Psoas muscle (tissue), 7 donors: ENCODE measurements at regions not wholly inside any gene's neighbourhood (a gene's known extent, or its start where the extent isn't known, plus 50 kb on each side); places are given as distances from the start of the nearest gene placed in this dataset.
"Not testable (repeated sequence)": the region's sequence is repeated elsewhere in the genome, so short reads cannot be mapped to it uniquely, and the experiment has no call there.

Experiments used
- ATAC-seq, 4 donors: fragments of 200-7000 bp; cut with Tn5 transposase; one replicate each; pipeline ENCODE4 v1.9.1; 2020; ENCODE audit warnings: moderate library complexity in 3 of 4, mild to moderate bottlenecking in 2 of 4
- DNase-seq, 2 donors: peaks; one replicate each; pipeline ENCODE4 v3.0.0-alpha.2; 2020
- H3K27ac ChIP-seq: fragments of 200-600 bp; one replicate; pipeline ENCODE4 v1.8.0; 2022
- H3K27me3 ChIP-seq, 3 donors: fragments of 200-600 bp in 1 of 3; one replicate each; pipeline versions ENCODE4 v1.6.1 to v1.8.0; 2013 to 2022; ENCODE audit warnings: low read length in 2 of 3, mild to moderate bottlenecking in 2 of 3, moderate library complexity in 1 of 3; ENCODE audit not compliant: insufficient read depth in 3 of 3
- H3K36me3 ChIP-seq, 2 donors: fragments of 200-600 bp in 1 of 2; one replicate each; pipeline versions ENCODE4 v1.6.1 to v1.8.0; 2013 to 2022; ENCODE audit warnings: low read depth in 1 of 2, mild to moderate bottlenecking in 1 of 2, moderate library complexity in 1 of 2; ENCODE audit not compliant: insufficient read depth in 1 of 2
- H3K4me1 ChIP-seq: fragments of 200-600 bp; one replicate; pipeline ENCODE4 v1.8.0; 2022
- H3K4me3 ChIP-seq: fragments of 200-600 bp; one replicate; pipeline ENCODE4 v1.8.0; 2022; ENCODE audit warnings: mild to moderate bottlenecking
- H3K9me3 ChIP-seq: fragments of 200-600 bp; one replicate; pipeline ENCODE4 v1.8.0; 2022
- CTCF ChIP-seq: fragments of 200-600 bp; IDR thresholded peaks from one replicate; pipeline ENCODE4 v1.8.0; 2022; ENCODE audit warnings: antibody characterized with exemption
- WGBS, 3 donors: extraction: QIAGEN DNeasy Blood & Tissue Kit; methylation state at CpG; one replicate each; pipeline versions ENCODE4 v1.1.6 to v1.1.7; 2013; 5-methylcytosine and 5-hydroxymethylcytosine counted together
- intact Hi-C, 2 donors: fragments of 100-400 bp; cut with DNase I; formaldehyde crosslinking; loops; one replicate each; pipeline versions ENCODE4 v1.11.0 to v1.14.2; 2022
- donor health status: healthy with polysubstance abuse.
- donor health status: DM: no; HTN: no; CAD: no; lungs with moderate emphysema.
- donor health status: Bipolar disorder and iron deficiency.
- donor health status: healthy.
- donor health status: DM: yes; HTN: yes; CAD: no.
- donor health status: DM: no; HTN: no; CAD: no.
- donor health status: DM: yes; HTN: yes; CAD: no.

- H3K9me3 ChIP-seq, result peaks cover 13% of the 10 kb centered on the region
- DNase-seq (no peak), ATAC-seq (no peak)
- no peaks in the 10 kb centered on the region for H3K36me3 ChIP-seq
- H3K27ac ChIP-seq, result no peak overlapping the region
- no peak for TF ChIP-seq CTCF
- intact Hi-C loops, result no loop called here
- H3K4me1 ChIP-seq, result no peaks in the 10 kb centered on the region
- 64 to 75% (median 67%) methylated on average over 6 of the region's 6 CpGs for WGBS, 3 donors
- H3K27me3 ChIP-seq, result no peaks in the 10 kb centered on the region
- no peak overlapping the region for H3K4me3 ChIP-seq
Observed at GRCh38 chr2:39583781-39584180, 81.9 kb upstream of the TMEM178A start.

DNA sequence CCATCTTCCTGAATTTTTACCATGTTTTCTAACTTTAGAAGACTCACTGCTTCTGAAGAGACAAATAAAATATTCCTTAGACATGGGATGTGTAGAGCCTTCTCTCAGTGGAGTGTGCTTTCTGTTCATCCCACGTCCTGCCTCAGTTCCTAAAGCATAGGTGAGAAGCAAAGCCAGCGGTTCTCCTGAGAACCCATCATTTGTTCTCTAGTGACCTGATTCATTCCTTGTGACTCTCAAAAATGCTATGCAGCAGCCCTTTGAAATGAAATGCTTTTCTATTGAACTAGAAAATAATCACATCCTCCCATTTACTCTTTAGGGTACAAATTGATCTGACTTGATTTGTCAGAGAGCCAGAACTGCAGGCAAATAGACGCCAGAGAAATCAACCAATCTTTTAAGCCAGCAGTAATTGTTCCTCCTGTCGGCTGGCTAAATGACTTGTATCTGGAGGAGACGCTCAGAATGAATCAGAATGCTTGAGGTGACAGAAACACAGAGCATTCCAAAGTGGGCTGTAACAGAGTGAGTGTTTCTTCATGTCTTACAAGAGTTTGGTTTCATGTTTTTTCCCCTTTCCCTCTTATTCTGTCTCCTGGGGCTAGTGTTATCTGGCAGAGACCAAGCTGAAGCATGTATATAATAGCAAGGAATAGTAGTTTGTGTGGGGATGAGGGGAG is 81.3 kb upstream of the TMEM178A start:
- Histone ChIP-seq H3K27ac (no peak overlapping the region), H3K4me1 (no peaks in the 10 kb centered on the region), H3K4me3 (no peak overlapping the region), H3K36me3 (no peaks in the 10 kb centered on the region), H3K9me3 (peaks cover 13% of the 10 kb centered on the region), H3K27me3 (no peaks in the 10 kb centered on the region)
- no peak for DNase-seq
- no peak for ATAC-seq
- intact Hi-C loops, result no loop called here
- no peak for TF ChIP-seq CTCF
- 76 to 78% (median 78%) methylated on average over 5 of the region's 5 CpGs for WGBS, 3 donors

DNA sequence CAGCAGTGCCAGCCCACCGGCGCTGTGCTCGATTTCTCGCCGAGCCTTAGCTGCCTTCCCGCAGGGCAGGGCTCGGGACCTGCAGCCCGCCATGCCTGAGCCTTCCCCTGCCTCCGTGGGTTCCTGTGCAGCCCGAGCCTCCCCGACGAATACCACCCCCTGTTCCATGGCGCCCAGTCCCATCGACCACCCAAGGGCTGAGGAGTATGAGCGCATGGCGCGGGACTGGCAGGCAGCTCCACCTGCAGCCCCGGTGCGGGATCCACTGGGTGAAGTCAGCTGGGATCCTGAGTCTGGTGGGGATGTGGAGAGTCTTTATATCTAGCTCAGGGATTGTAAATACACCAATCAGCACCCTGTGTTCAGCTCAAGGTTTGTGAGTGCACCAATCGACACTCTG is 80.2 kb upstream of the TMEM178A start:
- intact Hi-C loops, result not testable (repeated sequence)
- WGBS, 3 donors, result 95 to 98% (median 97%) methylated on average over 14 to 20 of the region's 20 CpGs

DNA sequence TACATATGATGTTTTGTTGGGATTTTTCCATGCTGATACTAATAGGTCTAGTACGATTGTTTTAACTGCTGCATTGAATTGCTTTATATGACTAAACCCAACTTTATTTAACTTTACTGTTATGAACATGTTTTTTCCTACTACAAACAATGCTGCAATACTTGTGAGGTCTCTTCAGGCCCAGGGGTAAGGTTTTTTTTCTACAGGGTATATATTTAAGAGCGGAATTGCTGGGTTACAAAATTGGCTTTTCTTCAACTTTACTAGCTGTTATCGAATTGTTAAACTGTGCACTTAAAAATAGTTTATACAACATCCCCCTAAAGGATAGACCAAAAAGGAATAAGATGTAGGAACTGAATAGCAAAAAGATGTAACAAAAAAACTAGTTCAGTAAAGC is 78.5 kb upstream of the TMEM178A start:
- no peak for TF ChIP-seq CTCF
- 96 to 97% (median 97%) methylated on average over 3 of the region's 3 CpGs for WGBS, 3 donors

More for the DNA sequence above, 80.2 kb upstream of the TMEM178A start:
- H3K4me1 ChIP-seq, H3K27me3 ChIP-seq, H3K36me3 ChIP-seq, DNase-seq, H3K27ac ChIP-seq, H3K4me3 ChIP-seq, ATAC-seq: not testable (repeated sequence)
- peaks cover 13% of the 10 kb centered on the region for H3K9me3 ChIP-seq

GRCh38 chr2:39587641-39588040 is 78.1 kb upstream of the TMEM178A start:
- DNase-seq (no peak), ATAC-seq (no peak)
- 67 to 82% (median 78%) methylated on average over 1 of the region's 1 CpG for WGBS, 3 donors

More for the DNA sequence above, 78.5 kb upstream of the TMEM178A start:
- no peak overlapping the region for H3K27ac ChIP-seq
- H3K4me3 ChIP-seq, result no peak overlapping the region
- H3K9me3 ChIP-seq, result peaks cover 13% of the 10 kb centered on the region
- DNase-seq (no peak), ATAC-seq (no peak)
- intact Hi-C loops, result no loop called here
- H3K27me3 ChIP-seq, result no peaks in the 10 kb centered on the region
- H3K4me1 ChIP-seq, result no peaks in the 10 kb centered on the region
- no peaks in the 10 kb centered on the region for H3K36me3 ChIP-seq

More at GRCh38 chr2:39587641-39588040, 78.1 kb upstream of the TMEM178A start:
- TF ChIP-seq CTCF, result no peak
- H3K9me3 ChIP-seq, result peaks cover 13% of the 10 kb centered on the region
- H3K27me3 ChIP-seq, result no peaks in the 10 kb centered on the region
- no peak overlapping the region for H3K27ac ChIP-seq
- H3K36me3 ChIP-seq, result no peaks in the 10 kb centered on the region
- H3K4me1 ChIP-seq, result no peaks in the 10 kb centered on the region
- intact Hi-C loops, result no loop called here
- no peak overlapping the region for H3K4me3 ChIP-seq
